SU-DHL-6 (cell line): ENCODE measurements at regions not wholly inside any gene's neighbourhood (a gene's known extent, or its start where the extent isn't known, plus 50 kb on each side); places are given as distances from the start of the nearest gene placed in this dataset.

Source experiments
- H2AFZ ChIP-seq: fragments of 200-600 bp; sonication (generic); 2 replicates; pipeline ENCODE4 v1.6.1; 2014; ENCODE audit warnings: low read depth, mild to moderate bottlenecking, moderate library complexity, mixed read lengths, antibody characterized with exemption, low read length; ENCODE audit not compliant: severe bottlenecking
- H3F3A ChIP-seq: fragments of 200-600 bp; shearing (Covaris generic); 2 replicates; pipeline ENCODE4 v1.6.0; 2016; ENCODE audit warnings: antibody characterized with exemption, mild to moderate bottlenecking; ENCODE audit not compliant: insufficient read depth
- H3K27ac ChIP-seq: fragments of 200-600 bp; sonication (generic); 2 replicates; pipeline ENCODE4 v1.5.1; 2016; ENCODE audit warnings: low read depth, mild to moderate bottlenecking, low read length, moderate library complexity, mixed read lengths
- H3K27me3 ChIP-seq: fragments of 200-600 bp; sonication (generic), shearing (Covaris generic); 2 replicates; pipeline ENCODE4 v1.6.0; 2014; ENCODE audit warnings: mild to moderate bottlenecking, low read length
- H3K36me3 ChIP-seq: fragments of 200-600 bp; sonication (generic); 2 replicates; pipeline ENCODE4 v1.6.1; 2014; ENCODE audit warnings: mild to moderate bottlenecking, low read length, mixed read lengths
- H3K4me2 ChIP-seq: fragments of 300-600, 200-600 bp; shearing (Covaris generic), sonication (generic); 2 replicates; pipeline ENCODE4 v1.6.0; 2014; ENCODE audit warnings: low read length, low read depth, mild to moderate bottlenecking; ENCODE audit not compliant: poor library complexity, severe bottlenecking
- H3K4me3 ChIP-seq: fragments of 200-600 bp; sonication (generic); 2 replicates; pipeline ENCODE4 v1.5.1; 2014; ENCODE audit warnings: antibody characterized with exemption, low read length, mild to moderate bottlenecking, mixed read lengths; ENCODE audit not compliant: insufficient read depth, poor library complexity, severe bottlenecking
- H3K79me2 ChIP-seq: fragments of 200-600 bp; sonication (generic); 2 replicates; pipeline ENCODE4 v1.6.1; 2014; ENCODE audit warnings: mild to moderate bottlenecking, low read length, moderate library complexity; ENCODE audit not compliant: insufficient read depth
- H3K9ac ChIP-seq: fragments of 200-600 bp; sonication (generic); 2 replicates; pipeline ENCODE4 v1.7.0; 2014; ENCODE audit warnings: mild to moderate bottlenecking, low read length
- H3K9me2 ChIP-seq: fragments of 200-600 bp; sonication (generic); replicated peaks from 2 replicates; pipeline ENCODE4 v1.6.1; 2014; ENCODE audit warnings: low read length; ENCODE audit not compliant: insufficient read depth
- H3K9me3 ChIP-seq: fragments of 200-600 bp; sonication (generic); 2 replicates; pipeline ENCODE4 v1.6.1; 2014; ENCODE audit warnings: low read length, mixed read lengths; ENCODE audit not compliant: insufficient read depth
- H4K20me1 ChIP-seq: fragments of 200-600 bp; sonication (generic); 2 replicates; pipeline ENCODE4 v1.6.1; 2014; ENCODE audit warnings: low read depth, mild to moderate bottlenecking, antibody characterized with exemption, low read length, moderate library complexity, mixed read lengths
- EZH2phosphoT487 ChIP-seq: fragments of 200-600 bp; sonication (generic), shearing (Covaris generic); conservative IDR thresholded peaks from 2 replicates; pipeline ENCODE4 v1.6.1; 2018; ENCODE audit warnings: mild to moderate bottlenecking, antibody characterized with exemption, low read length, moderate library complexity, mixed read lengths
- TF ChIP-seq, protein P1 (sequence below): fragments of 200-600 bp; sonication (generic); IDR thresholded peaks from one replicate; pipeline ENCODE4 v1.5.1; 2017; ENCODE audit warnings: antibody characterized with exemption, mild to moderate bottlenecking, low read length, moderate library complexity; ENCODE audit not compliant: insufficient read depth, poor library complexity, severe bottlenecking

DNA sequence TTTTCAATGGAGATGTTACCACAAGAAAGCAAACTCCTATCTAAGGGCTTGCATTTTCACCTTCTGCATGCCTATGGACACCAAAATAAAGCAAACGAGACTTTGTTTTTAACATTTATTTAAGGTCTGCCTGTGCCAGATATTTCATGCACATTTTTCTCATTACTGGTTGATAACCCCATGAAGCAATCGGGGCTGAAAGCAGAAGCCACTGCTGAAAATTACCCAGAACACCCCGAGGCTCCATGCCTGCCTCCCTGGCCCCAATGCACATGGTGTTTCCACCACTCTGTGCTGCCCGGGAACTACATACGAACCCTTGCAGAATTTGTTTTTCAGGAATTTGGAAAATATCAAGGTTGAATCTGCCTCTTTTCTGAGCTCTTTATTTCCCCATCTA lies 240.1 kb downstream of the NR2F1-AS1 start:
- Histone ChIP-seq H2AFZ (no peak overlapping the region), H3K27ac (no peak overlapping the region), H3K79me2 (no peaks in the 10 kb centered on the region), H3F3A (no peaks in the 10 kb centered on the region), H3K9ac (no peak overlapping the region), H3K9me3 (no peaks in the 10 kb centered on the region), H3K4me2 (no peak overlapping the region), H3K9me2 (no peaks in the 10 kb centered on the region), H4K20me1 (no peaks in the 10 kb centered on the region), H3K27me3 (no peaks in the 10 kb centered on the region), H3K4me3 (no peak overlapping the region), H3K36me3 (no peaks in the 10 kb centered on the region)
- no peak for TF ChIP-seq EZH2phosphoT487
- TF ChIP-seq, protein P1, sequence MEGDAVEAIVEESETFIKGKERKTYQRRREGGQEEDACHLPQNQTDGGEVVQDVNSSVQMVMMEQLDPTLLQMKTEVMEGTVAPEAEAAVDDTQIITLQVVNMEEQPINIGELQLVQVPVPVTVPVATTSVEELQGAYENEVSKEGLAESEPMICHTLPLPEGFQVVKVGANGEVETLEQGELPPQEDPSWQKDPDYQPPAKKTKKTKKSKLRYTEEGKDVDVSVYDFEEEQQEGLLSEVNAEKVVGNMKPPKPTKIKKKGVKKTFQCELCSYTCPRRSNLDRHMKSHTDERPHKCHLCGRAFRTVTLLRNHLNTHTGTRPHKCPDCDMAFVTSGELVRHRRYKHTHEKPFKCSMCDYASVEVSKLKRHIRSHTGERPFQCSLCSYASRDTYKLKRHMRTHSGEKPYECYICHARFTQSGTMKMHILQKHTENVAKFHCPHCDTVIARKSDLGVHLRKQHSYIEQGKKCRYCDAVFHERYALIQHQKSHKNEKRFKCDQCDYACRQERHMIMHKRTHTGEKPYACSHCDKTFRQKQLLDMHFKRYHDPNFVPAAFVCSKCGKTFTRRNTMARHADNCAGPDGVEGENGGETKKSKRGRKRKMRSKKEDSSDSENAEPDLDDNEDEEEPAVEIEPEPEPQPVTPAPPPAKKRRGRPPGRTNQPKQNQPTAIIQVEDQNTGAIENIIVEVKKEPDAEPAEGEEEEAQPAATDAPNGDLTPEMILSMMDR = no peak

GRCh38 chr5:93337138-93337537 lies 243.9 kb downstream of the NR2F1-AS1 start:
- Histone ChIP-seq H3K4me2 (no peak overlapping the region), H3K27ac (no peak overlapping the region), H4K20me1 (0 out of 2 replicates have a peak, but pooled peaks cover 3% of the 10 kb centered on the region), H3K79me2 (no peaks in the 10 kb centered on the region), H3K9me2 (no peaks in the 10 kb centered on the region), H3K27me3 (no peaks in the 10 kb centered on the region), H3K9ac (no peak overlapping the region), H3K36me3 (no peaks in the 10 kb centered on the region), H3K9me3 (no peaks in the 10 kb centered on the region), H3K4me3 (no peak overlapping the region), H2AFZ (no peak overlapping the region), H3F3A (no peaks in the 10 kb centered on the region)
- TF ChIP-seq EZH2phosphoT487 = no peak
- TF ChIP-seq, protein P1 = no peak

DNA sequence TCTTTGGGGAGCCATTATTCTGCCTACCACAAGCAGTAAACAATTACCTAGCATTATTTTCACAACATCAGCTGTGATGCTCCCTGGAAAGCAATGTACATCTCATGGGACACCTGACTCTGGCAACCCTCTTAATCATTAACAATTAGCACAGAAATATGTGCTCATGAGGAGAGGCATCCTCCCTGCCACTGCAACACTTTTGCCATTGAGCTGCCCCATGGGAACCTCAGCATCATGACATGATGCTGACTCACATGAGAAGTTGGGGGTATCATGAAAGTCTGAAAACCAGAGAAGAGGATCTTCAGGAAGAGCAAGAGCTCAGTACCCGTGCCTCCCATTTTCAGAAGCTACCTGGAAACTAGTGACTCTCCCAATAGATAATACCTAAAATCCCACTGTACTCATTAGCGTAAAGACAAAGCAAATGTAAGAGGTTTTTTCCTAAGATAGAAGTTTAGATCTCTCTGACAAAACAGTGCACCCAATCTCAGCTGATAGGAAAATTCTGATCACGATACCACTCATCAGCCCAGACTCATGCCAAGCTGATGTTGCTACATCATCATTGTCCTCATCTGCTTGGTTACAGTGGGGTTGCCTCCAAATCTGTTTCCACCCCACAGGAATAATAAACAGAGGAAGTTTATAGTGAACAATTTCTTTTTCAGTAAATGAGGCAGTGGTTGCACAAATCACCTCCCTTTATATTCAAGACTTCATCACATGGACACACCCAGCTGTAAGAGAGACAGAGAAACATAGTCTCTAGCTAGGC lies 244.5 kb downstream of the NR2F1-AS1 start:
- no peaks in the 10 kb centered on the region for H3K79me2 ChIP-seq
- H3K9me3 ChIP-seq = no peaks in the 10 kb centered on the region
- H3K27ac ChIP-seq = no peak overlapping the region
- H3K36me3 ChIP-seq = no peaks in the 10 kb centered on the region
- H3K9ac ChIP-seq = no peak overlapping the region
- no peaks in the 10 kb centered on the region for H3K27me3 ChIP-seq
- no peaks in the 10 kb centered on the region for H3K9me2 ChIP-seq
- no peak overlapping the region for H3K4me3 ChIP-seq
- 0 out of 2 replicates have a peak, but pooled peaks cover 3% of the 10 kb centered on the region for H4K20me1 ChIP-seq
- no peaks in the 10 kb centered on the region for H3F3A ChIP-seq
- H3K4me2 ChIP-seq = no peak overlapping the region
- H2AFZ ChIP-seq = no peak overlapping the region
- TF ChIP-seq, protein P1 = no peak
- no peak for TF ChIP-seq EZH2phosphoT487
